ENCODE measurements at regions not wholly inside any gene's neighbourhood (a gene's known extent, or its start where the extent isn't known, plus 50 kb on each side); places are given as distances from the start of the nearest gene placed in this dataset.
"Not testable (repeated sequence)": the region's sequence is repeated elsewhere in the genome, so short reads cannot be mapped to it uniquely, and the experiment has no call there.

GRCh38 chr9:7491641-7492040 lies 307.9 kb downstream of the DMAC1 start:
- H3K4me1 Mint-ChIP-seq (ENCODE audit: low read depth): no peaks in the 10 kb centered on the region
- no peaks in the 10 kb centered on the region for H3K9me3 Mint-ChIP-seq
- H3K27ac Mint-ChIP-seq: no peak overlapping the region
- H3K27me3 Mint-ChIP-seq: peaks cover 3% of the 10 kb centered on the region
- H3K4me3 Mint-ChIP-seq: no peak overlapping the region
- DNase-seq: no peak
- no peaks in the 10 kb centered on the region for H3K36me3 Mint-ChIP-seq (ENCODE audit: low read depth)

DNA sequence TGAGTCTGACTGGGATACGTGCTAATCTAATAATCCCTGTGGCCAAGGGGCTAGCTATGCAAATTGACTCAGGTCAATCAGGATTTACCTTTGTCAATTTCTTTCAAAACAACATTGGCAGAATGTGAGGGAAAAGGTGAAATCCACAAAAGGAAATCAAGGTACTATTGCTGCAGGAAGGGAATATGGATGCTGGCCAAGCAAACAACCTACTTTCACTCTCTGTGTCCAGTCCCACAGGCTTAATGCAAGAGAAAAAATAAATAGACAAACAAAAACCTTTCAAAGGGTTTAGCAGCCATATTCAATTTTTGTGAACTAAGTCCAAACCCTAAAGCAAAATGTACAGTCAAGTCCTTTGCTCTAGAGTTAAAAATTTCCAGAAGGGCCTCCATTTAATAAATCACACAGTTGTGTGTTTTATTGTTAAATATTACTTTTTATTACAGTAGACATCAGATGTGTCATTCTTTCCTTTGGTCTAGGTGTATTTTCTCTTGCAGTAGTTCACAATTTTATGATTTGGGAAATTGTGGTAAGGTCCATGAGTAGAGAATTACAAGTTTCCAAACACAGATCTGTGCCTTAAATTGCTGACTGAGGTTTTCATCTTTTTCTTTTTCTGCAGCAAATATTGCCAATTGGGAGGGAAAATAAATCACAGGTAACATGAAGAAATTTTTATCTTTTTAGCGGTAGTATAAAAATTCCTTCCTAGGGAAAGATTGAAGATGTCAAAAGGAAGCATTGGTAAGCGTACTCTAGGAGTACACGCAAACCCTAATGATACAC lies 309.1 kb downstream of the DMAC1 start:
- Mint-ChIP-seq H3K4me1 (ENCODE audit: low read depth) (no peaks in the 10 kb centered on the region), H3K27me3 (peaks cover 3% of the 10 kb centered on the region), H3K9me3 (no peaks in the 10 kb centered on the region), H3K36me3 (ENCODE audit: low read depth) (no peaks in the 10 kb centered on the region), H3K4me3 (no peak overlapping the region), H3K27ac (no peak overlapping the region)
- no peak for DNase-seq

GRCh38 chr9:7489036-7489435 lies 310.5 kb downstream of the DMAC1 start:
- Mint-ChIP-seq H3K9me3 (no peaks in the 10 kb centered on the region), H3K36me3 (ENCODE audit: low read depth) (no peaks in the 10 kb centered on the region), H3K27ac (no peak overlapping the region), H3K27me3 (peaks cover 3% of the 10 kb centered on the region), H3K4me1 (ENCODE audit: low read depth) (no peaks in the 10 kb centered on the region), H3K4me3 (no peak overlapping the region)
- no peak for DNase-seq

GRCh38 chr9:7484014-7484413 lies 315.6 kb downstream of the DMAC1 start:
- not testable (repeated sequence) for H3K27me3 Mint-ChIP-seq; DNase-seq; H3K4me3 Mint-ChIP-seq; H3K27ac Mint-ChIP-seq; H3K36me3 Mint-ChIP-seq (ENCODE audit: low read depth); H3K9me3 Mint-ChIP-seq; H3K4me1 Mint-ChIP-seq (ENCODE audit: low read depth)

DNA sequence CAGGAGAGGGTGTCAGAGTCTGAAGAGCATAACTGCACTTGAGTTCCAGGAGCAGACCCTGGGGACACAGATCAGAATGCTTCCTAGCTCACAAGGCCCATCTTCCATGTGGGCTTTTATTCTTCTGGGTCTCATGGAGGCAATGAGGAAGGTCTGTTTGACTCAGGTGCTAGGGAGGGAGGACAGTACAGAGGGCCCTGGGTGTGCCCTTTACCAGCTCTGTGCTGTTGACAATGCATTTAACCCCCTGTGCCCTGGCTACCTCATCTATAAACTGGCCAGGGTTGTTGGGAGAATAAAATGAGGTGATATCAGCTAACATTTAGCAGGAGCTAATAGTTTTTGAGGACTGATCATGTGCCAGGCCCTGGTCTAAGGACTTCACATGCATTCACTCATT lies 318.0 kb downstream of the DMAC1 start:
- DNase-seq: no peak
- Mint-ChIP-seq H3K27ac (no peak overlapping the region), H3K4me1 (ENCODE audit: low read depth) (no peaks in the 10 kb centered on the region), H3K36me3 (ENCODE audit: low read depth) (no peaks in the 10 kb centered on the region), H3K9me3 (no peaks in the 10 kb centered on the region), H3K4me3 (no peak overlapping the region), H3K27me3 (no peaks in the 10 kb centered on the region)

DNA sequence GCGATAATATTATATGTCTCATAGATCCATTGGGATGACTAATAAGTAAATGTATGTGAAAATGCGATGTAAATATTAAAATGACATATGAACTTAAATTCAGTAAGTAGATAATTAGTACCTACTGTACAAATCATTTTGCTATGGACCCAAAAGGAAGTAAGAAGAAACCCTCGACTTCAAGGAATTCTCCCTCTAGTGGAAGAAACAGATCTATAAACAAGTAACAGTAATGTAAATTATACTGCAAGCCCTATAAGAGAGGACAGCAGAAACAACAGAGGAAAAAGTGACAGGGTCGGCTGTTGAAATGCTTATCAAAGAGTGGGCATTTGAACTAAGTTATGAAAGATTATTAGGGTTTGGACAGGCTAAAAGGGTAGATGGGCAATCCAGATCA lies 320.3 kb downstream of the DMAC1 start:
- Mint-ChIP-seq H3K4me1 (ENCODE audit: low read depth) (no peaks in the 10 kb centered on the region), H3K27me3 (no peaks in the 10 kb centered on the region), H3K9me3 (no peaks in the 10 kb centered on the region), H3K27ac (no peak overlapping the region), H3K36me3 (ENCODE audit: low read depth) (no peaks in the 10 kb centered on the region), H3K4me3 (no peak overlapping the region)
- no peak for DNase-seq

DNA sequence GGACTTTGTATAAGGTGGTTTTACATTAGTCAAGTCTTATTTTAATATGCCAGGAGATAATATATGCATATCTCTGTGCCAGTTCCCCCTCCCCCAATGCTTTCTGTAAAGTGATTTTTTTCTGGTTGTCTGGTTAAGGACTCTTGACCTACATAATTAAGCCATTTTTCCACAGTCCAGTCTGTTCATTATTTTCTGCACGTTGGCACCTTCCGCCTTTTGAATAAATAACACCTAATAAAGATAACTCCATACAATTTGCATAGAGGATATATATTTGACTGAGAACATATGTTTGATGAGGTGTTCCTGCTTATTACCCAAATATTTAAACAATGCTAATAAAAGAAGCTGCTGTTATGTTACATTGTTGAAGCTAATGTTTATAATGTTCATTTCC lies 320.9 kb downstream of the DMAC1 start:
- H3K4me3 Mint-ChIP-seq: no peak overlapping the region
- no peak for DNase-seq
- H3K4me1 Mint-ChIP-seq (ENCODE audit: low read depth): no peaks in the 10 kb centered on the region
- no peak overlapping the region for H3K27ac Mint-ChIP-seq
- no peaks in the 10 kb centered on the region for H3K9me3 Mint-ChIP-seq
- no peaks in the 10 kb centered on the region for H3K36me3 Mint-ChIP-seq (ENCODE audit: low read depth)
- H3K27me3 Mint-ChIP-seq: no peaks in the 10 kb centered on the region

GRCh38 chr9:7467186-7467585 lies 332.4 kb downstream of the DMAC1 start:
- H3K27ac Mint-ChIP-seq: no peak overlapping the region
- peaks cover 16% of the 10 kb centered on the region for H3K27me3 Mint-ChIP-seq
- no peaks in the 10 kb centered on the region for H3K9me3 Mint-ChIP-seq
- no peak for DNase-seq
- no peaks in the 10 kb centered on the region for H3K4me1 Mint-ChIP-seq (ENCODE audit: low read depth)
- no peaks in the 10 kb centered on the region for H3K36me3 Mint-ChIP-seq (ENCODE audit: low read depth)
- H3K4me3 Mint-ChIP-seq: no peak overlapping the region

- peaks cover 9% of the 10 kb centered on the region for H3K27me3 Mint-ChIP-seq
- H3K27ac Mint-ChIP-seq: no peak overlapping the region
- no peak for DNase-seq
- H3K4me3 Mint-ChIP-seq: no peak overlapping the region
- no peaks in the 10 kb centered on the region for H3K36me3 Mint-ChIP-seq (ENCODE audit: low read depth)
- H3K4me1 Mint-ChIP-seq (ENCODE audit: low read depth): no peaks in the 10 kb centered on the region
- no peaks in the 10 kb centered on the region for H3K9me3 Mint-ChIP-seq
Measured at GRCh38 chr9:7461791-7462190, 337.8 kb downstream of the DMAC1 start.

DNA sequence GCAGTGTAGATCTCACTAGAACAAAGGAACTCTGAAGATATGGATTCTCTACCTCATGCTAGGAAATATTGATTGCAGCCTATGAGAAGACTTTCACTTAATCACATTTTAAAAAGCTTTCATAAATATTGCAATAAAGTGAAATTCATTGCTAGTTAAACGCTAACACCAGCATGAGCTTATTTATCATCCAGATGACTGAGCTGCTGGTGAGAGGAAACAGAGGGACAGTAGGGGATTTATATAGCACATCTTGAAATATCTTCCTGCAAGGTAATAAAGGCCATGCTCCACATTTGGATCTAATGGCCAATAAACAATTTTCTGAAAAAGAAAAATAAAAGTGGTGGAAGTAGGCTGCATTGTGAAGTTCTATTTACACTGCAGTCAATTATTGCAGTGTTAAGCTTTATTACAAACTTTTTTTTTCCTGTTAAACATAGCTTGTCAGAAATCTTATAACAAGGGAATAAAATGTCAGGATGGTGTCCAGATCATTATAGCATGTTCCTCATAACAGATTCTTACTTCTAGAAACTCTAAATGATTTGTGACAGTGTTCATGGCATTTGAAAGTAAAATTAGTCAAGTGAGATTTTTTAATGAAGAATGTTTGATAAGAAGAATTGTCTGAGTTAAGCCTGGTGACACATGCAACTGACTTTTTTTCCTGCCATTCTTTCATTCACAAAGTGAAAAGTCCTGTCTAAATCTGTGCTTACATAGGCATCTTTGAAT lies 342.6 kb downstream of the DMAC1 start:
- H3K9me3 Mint-ChIP-seq: no peaks in the 10 kb centered on the region
- no peaks in the 10 kb centered on the region for H3K36me3 Mint-ChIP-seq (ENCODE audit: low read depth)
- no peak for DNase-seq
- no peak overlapping the region for H3K4me3 Mint-ChIP-seq
- H3K27me3 Mint-ChIP-seq: peaks cover 21% of the 10 kb centered on the region
- H3K27ac Mint-ChIP-seq: no peak overlapping the region
- H3K4me1 Mint-ChIP-seq (ENCODE audit: low read depth): no peaks in the 10 kb centered on the region

DNA sequence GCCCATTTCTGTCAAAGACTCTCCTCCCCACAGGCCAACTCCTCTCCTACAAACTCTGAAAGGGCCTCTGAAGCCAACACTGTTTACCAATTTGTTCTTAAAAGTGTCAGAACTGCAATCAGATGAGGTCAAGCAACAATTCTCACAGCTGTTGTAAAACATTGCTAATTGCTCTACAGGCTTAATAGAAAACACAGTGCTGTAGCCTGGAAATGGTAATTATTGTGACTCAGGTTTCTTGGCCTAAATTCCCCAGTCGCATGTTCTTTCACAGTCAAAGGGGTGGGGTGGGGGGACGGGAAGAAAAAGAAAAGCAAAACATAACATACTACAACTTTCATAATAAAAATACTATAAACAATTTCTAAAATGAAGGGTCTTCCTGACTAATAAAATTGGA lies 343.2 kb downstream of the DMAC1 start:
- Mint-ChIP-seq H3K4me1 (ENCODE audit: low read depth) (no peaks in the 10 kb centered on the region), H3K27me3 (peaks cover 25% of the 10 kb centered on the region), H3K36me3 (ENCODE audit: low read depth) (no peaks in the 10 kb centered on the region), H3K27ac (no peak overlapping the region), H3K9me3 (no peaks in the 10 kb centered on the region), H3K4me3 (no peak overlapping the region)
- DNase-seq: no peak

- no peaks in the 10 kb centered on the region for H3K4me1 Mint-ChIP-seq (ENCODE audit: low read depth)
- no peak overlapping the region for H3K27ac Mint-ChIP-seq
- H3K9me3 Mint-ChIP-seq: no peaks in the 10 kb centered on the region
- H3K4me3 Mint-ChIP-seq: no peak overlapping the region
- no peak for DNase-seq
- H3K36me3 Mint-ChIP-seq (ENCODE audit: low read depth): no peaks in the 10 kb centered on the region
- H3K27me3 Mint-ChIP-seq: peaks cover 28% of the 10 kb centered on the region
Measured at GRCh38 chr9:7454624-7455023, 345.0 kb downstream of the DMAC1 start.

DNA sequence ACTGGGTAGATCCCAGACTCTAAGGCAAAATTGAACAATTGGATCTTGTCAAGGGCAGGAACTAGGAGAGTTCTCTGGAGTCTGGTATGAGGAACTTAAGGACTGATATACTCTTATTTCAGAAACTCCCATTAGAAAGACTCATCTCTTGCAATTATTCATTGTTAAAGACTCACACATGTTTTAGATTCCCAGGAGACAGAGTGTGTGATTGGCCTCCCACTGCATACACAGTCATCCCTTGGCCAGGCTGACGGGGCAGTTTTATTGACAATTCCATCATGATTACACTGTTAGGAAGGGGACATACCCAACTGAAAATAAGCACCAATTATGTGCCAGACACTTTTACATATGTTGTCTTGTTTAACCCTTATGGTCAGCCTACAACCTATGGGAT lies 347.2 kb downstream of the DMAC1 start:
- H3K9me3 Mint-ChIP-seq: no peaks in the 10 kb centered on the region
- no peak overlapping the region for H3K4me3 Mint-ChIP-seq
- no peaks in the 10 kb centered on the region for H3K36me3 Mint-ChIP-seq (ENCODE audit: low read depth)
- no peaks in the 10 kb centered on the region for H3K4me1 Mint-ChIP-seq (ENCODE audit: low read depth)
- H3K27me3 Mint-ChIP-seq: peaks cover 24% of the 10 kb centered on the region
- no peak overlapping the region for H3K27ac Mint-ChIP-seq
- DNase-seq: no peak

GRCh38 chr9:7451062-7451461 lies 348.5 kb downstream of the DMAC1 start:
- no peak overlapping the region for H3K4me3 Mint-ChIP-seq
- peaks cover 2% of the 10 kb centered on the region for H3K9me3 Mint-ChIP-seq
- peaks cover 24% of the 10 kb centered on the region for H3K27me3 Mint-ChIP-seq
- no peak overlapping the region for H3K27ac Mint-ChIP-seq
- DNase-seq: no peak
- no peaks in the 10 kb centered on the region for H3K4me1 Mint-ChIP-seq (ENCODE audit: low read depth)
- H3K36me3 Mint-ChIP-seq (ENCODE audit: low read depth): no peaks in the 10 kb centered on the region

GRCh38 chr9:7443541-7443940 lies 356.0 kb downstream of the DMAC1 start:
- Mint-ChIP-seq H3K4me1 (ENCODE audit: low read depth) (no peaks in the 10 kb centered on the region), H3K36me3 (ENCODE audit: low read depth) (no peaks in the 10 kb centered on the region), H3K27me3 (no peaks in the 10 kb centered on the region), H3K9me3 (peaks cover 2% of the 10 kb centered on the region), H3K4me3 (no peak overlapping the region), H3K27ac (no peak overlapping the region)
- DNase-seq: no peak

Data from activated T-cell treated with anti-CD3 and anti-CD28 coated beads, Interleukin-2, amount 50 U/mL, for 24 hours (primary cell).